Suppressor macrophage (primary cell): ENCODE measurements at regions not wholly inside any gene's neighbourhood (a gene's known extent, or its start where the extent isn't known, plus 50 kb on each side); places are given as distances from the start of the nearest gene placed in this dataset.
A peak's percentile ranks its signal among the peaks of the same experiment; 100 is the strongest.
"Not testable (repeated sequence)": the region's sequence is repeated elsewhere in the genome, so short reads cannot be mapped to it uniquely, and the experiment has no call there.

Experiments
- DNase-seq, 4 experiments: peaks; one replicate each; pipeline ENCODE4 v3.0.0-alpha.2; 2020 to 2022

- not testable (repeated sequence) for DNase-seq
These were observed 52.3 kb upstream of the LRRC30 start for GRCh38 chr18:7178568-7178967.

- DNase-seq: peak; percentile 40 to 64 (median 58)
These were observed 53.7 kb upstream of the LRRC30 start for GRCh38 chr18:7177116-7177744.

DNA sequence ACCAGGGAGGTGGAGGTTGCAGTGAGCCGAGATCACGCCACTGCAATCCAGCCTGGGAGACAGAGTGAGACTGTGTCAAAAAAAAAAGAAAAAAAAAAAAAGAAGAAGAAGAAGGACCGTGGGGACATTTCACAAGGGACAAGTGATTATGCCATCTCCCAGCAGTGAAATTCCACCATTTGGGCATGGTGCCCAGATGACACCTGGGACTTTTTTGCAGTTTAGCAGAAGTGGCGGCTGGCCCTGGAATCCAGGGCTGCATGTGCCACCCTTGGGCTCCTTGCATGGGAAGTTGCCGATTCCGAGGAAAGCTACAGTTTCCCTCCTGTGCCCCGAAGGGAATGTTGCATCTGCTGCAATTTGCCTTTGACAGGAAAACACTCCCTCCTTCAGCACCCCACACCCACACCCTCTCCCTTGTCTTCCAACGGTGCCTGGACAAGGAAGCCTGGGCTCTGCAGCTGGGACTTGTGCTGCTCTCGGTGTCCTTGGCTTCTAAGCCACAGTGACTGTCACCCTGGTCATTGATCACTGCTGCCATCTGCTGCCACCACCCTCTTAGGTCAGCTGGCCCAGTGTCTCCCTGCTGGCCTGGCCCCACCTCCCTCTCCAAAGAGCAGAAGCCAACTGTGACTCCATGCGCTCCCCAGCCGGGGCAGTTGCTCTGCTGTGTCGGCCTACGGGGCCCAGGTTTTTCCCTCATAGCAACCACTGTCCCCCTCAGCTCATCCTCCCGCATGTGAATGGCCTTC, 56.4 kb upstream of the LRRC30 start:
- peak; percentile 6 to 23 (median 17) for DNase-seq

- DNase-seq: no peak
These were observed 55.6 kb upstream of the LAMA1 start for GRCh38 chr18:7173216-7173615.

DNA sequence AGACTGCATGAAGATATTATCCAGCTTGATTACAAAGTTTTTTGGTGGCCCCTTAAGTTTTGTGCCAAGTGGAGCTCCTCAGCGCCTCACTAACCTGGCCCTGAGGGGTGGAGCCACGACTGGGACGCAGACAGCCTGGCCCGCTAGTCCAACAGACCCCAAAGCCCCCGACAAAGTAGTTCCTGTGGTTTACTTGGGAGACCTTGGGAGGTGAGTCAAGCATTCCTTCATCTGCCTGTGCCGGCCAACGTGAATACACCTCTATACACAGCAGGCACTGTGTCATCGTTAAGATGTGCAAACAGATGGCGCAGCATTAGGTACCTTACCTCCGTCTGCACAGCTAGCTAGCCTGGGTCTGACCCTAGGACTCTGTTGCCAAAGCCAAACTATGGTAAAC, 55.0 kb upstream of the LAMA1 start:
- DNase-seq: no peak

DNA sequence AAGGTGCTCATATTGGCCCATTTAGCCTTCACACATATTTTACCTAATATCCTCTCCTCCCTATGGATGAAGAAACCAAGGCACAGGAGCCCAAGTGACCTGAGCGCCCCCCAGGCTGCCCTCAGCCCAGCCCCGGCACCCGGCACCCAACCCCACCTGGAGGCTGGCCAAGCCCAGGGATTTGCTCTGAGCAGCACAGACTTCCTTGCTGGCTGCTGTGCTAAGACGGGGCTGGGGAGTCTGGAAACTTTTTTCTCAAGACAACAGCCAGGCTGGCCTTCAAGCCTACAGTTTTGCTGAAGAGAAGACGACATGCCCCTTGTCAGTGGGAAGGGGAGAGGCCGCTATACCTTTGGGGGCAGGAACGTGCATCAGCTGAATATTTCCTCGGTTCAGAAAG, 52.7 kb upstream of the LAMA1 start:
- DNase-seq: no peak

DNA sequence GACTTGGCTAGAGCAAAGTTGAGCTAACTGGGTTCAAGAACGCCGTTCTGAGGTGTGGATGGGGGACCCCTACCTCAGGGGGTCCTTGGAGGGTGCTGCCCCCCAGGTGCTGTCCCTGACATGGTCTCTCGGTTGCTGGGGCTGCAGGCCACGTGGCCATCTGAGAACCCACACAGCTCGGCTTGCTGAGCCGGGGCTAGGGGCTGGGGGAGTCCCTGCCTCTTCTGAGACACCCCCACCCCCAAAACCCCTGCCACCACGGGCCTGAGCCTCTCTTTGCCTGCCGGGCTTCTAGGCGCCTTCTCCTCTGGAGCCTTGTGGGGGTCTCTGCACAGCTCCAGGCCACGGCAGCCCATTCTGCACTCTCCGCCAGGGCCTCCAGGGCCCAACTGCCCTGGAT, 52.0 kb upstream of the LAMA1 start:
- no peak for DNase-seq

- no peak for DNase-seq
These were observed 50.8 kb upstream of the LAMA1 start for GRCh38 chr18:7168408-7168807.
